ENCODE measurements at regions not wholly inside any gene's neighbourhood (a gene's known extent, or its start where the extent isn't known, plus 50 kb on each side); places are given as distances from the start of the nearest gene placed in this dataset.

DNA sequence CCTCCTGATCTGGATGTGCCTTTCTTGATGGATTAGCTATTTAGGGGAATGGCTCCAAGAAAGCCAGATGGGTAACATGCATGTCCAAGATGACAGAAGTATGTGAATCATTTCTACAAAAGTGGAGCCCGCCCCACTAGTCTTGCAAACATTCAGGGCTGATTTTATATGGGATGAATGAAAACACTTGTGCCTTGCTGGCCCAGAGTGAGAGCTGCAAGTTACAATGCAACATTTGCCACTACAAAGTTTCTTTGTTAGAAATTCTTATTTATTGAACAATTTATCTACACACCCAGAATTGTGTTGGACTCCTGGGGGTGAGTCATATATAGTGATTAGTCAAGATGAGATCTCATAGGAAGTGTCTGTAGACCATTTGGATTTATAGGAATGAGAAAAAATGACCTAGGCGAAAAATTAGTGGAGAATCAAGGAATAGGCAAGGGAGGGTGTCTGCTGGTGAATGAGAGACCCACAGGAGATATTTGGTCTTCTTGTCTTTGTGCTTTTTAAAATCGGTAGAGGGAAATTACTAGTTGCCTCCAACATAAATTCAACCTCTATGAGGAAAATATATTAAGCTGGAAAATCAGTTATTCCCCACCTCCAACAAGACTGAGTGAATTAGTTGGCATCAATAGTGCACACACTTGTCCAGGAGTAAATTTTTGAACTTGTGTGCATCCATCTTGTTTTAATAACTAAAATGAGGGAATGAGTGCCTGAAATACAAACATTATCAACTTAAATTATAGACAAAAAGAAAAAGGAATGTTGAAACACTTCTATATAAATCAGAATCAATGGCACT is 53.5 kb upstream of the DCBLD2 start:
- DNase-seq, result no peak

GRCh38 chr3:98954242-98954641 is 52.7 kb upstream of the DCBLD2 start:
- no peak for DNase-seq

- no peak for DNase-seq
Measured at GRCh38 chr3:98952404-98952803, 50.9 kb upstream of the DCBLD2 start.

All from T-helper 2 cell (primary cell).